HCT116 (cell line): ENCODE measurements at regions not wholly inside any gene's neighbourhood (a gene's known extent, or its start where the extent isn't known, plus 50 kb on each side); places are given as distances from the start of the nearest gene placed in this dataset.

Experiments used
- TCF7L2 ChIP-seq: IDR thresholded peaks from 2 replicates; pipeline ENCODE4 v1.7.0; 2011; ENCODE audit warnings: borderline replicate concordance, inconsistent platforms; ENCODE audit not compliant: insufficient read depth, insufficient read length; ENCODE audit errors: extremely low read depth
- TF ChIP-seq, protein P1 (sequence below): IDR thresholded peaks from 2 replicates; pipeline ENCODE4 v1.6.1; 2012
- TF ChIP-seq, protein P2 (sequence below), 3 experiments: fragments of 200-600 bp in 1 of 3; sonication (generic) in 1 of 3; IDR thresholded peaks in 2 of 3; conservative IDR thresholded peaks in 1 of 3; 2 replicates each; pipeline ENCODE4 v1.5.1; 2012 to 2017; ENCODE audit warnings: low read depth in 2 of 3, low read length in 2 of 3, antibody characterized with exemption in 1 of 3, borderline replicate concordance in 1 of 3, control low read depth in 1 of 3, mild to moderate bottlenecking in 1 of 3, mixed read lengths in 1 of 3, mixed run types in 1 of 3, moderate library complexity in 1 of 3; ENCODE audit not compliant: insufficient read depth in 1 of 3

DNA sequence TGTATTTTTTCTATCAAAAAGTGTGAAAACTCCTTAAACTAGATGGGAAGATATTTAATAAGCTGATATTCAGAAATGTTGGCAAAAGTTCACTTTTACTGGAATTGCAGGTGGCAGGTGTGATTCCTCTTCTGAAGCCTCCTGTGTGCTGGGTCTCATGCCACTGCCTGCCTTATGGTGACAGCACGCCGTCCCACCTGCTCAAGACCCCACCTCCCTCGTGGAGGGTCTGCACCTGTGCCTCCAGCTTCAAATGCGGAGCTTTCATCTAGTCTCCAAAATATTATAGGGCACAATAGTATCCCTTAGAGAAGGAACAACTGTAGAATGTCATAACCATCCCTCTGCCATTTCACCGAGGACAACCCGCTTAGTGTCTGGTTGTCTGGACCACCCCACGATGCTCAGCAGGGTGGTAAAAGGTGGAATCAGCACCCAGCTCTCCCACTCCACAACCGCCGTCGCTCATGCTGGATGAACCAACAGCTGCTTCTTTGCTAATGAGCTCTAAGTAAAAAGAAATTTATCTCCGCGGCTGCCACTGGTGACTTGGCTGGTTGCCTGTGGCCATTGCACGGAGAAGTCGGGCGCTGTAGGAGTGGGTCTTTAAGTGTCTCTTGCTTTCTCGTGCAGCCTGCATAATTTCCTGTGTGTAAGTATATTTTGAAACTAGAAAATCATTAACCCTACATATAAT is 119.3 kb upstream of the TCERG1L start:
- TF ChIP-seq, protein P1, sequence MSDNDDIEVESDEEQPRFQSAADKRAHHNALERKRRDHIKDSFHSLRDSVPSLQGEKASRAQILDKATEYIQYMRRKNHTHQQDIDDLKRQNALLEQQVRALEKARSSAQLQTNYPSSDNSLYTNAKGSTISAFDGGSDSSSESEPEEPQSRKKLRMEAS = no peak
- TF ChIP-seq, protein P2, sequence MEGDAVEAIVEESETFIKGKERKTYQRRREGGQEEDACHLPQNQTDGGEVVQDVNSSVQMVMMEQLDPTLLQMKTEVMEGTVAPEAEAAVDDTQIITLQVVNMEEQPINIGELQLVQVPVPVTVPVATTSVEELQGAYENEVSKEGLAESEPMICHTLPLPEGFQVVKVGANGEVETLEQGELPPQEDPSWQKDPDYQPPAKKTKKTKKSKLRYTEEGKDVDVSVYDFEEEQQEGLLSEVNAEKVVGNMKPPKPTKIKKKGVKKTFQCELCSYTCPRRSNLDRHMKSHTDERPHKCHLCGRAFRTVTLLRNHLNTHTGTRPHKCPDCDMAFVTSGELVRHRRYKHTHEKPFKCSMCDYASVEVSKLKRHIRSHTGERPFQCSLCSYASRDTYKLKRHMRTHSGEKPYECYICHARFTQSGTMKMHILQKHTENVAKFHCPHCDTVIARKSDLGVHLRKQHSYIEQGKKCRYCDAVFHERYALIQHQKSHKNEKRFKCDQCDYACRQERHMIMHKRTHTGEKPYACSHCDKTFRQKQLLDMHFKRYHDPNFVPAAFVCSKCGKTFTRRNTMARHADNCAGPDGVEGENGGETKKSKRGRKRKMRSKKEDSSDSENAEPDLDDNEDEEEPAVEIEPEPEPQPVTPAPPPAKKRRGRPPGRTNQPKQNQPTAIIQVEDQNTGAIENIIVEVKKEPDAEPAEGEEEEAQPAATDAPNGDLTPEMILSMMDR (IDR thresholded peaks at IDR 0.05 in 2 of 3, conservative IDR thresholded peaks at IDR 0.05 in 1 of 3; ENCODE audit: borderline replicate concordance in 1 of 3, insufficient read depth in 1 of 3, low read depth in 2 of 3, low read length in 2 of 3) = no peak
- no peak for TF ChIP-seq TCF7L2
